NCI-H1092 (cell line): ENCODE measurements at regions not wholly inside any gene's neighbourhood (a gene's known extent, or its start where the extent isn't known, plus 50 kb on each side); places are given as distances from the start of the nearest gene placed in this dataset.
"Not testable (repeated sequence)": the region's sequence is repeated elsewhere in the genome, so short reads cannot be mapped to it uniquely, and the experiment has no call there.

Experiments used
- DNase-seq: peaks from one replicate; lab custom pipeline; 2025; lab: John Stamatoyannopoulos, UW

DNA sequence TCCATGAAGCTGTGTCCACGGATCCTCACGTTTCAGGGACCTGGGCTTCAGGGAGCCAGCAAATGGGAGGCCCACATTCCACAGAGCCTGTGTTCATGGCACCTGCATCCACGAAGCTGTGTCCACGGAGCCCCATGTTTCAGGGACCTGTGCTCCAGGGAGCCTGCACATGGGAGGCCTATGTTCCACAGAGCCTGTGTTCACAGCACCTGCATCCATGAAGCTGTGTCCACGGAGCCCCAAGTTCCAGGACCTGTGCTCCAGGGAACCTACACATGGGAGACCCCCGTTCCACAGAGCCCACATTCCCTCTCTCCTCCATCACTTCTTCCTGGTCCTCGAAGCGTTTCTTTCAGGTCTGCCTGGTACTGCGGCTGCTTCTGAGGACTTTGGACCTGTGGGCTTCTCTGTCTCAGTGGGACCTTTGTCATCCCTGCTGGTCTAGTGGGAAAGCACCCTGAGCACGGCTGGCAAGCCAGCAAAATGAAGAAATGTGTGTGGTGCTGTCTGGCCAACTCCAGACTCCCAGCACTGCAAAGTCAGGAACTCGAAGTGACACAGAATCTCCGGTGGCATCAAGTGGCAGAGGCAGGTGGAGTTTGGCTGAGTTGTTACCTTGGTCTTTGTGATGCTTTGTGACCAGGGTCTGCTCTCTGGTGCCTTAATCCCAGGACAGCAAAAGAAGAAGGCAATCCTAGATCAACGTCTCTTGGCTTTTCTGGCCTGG lies 245.9 kb downstream of the DLL1 start:
- no peak for DNase-seq

DNA sequence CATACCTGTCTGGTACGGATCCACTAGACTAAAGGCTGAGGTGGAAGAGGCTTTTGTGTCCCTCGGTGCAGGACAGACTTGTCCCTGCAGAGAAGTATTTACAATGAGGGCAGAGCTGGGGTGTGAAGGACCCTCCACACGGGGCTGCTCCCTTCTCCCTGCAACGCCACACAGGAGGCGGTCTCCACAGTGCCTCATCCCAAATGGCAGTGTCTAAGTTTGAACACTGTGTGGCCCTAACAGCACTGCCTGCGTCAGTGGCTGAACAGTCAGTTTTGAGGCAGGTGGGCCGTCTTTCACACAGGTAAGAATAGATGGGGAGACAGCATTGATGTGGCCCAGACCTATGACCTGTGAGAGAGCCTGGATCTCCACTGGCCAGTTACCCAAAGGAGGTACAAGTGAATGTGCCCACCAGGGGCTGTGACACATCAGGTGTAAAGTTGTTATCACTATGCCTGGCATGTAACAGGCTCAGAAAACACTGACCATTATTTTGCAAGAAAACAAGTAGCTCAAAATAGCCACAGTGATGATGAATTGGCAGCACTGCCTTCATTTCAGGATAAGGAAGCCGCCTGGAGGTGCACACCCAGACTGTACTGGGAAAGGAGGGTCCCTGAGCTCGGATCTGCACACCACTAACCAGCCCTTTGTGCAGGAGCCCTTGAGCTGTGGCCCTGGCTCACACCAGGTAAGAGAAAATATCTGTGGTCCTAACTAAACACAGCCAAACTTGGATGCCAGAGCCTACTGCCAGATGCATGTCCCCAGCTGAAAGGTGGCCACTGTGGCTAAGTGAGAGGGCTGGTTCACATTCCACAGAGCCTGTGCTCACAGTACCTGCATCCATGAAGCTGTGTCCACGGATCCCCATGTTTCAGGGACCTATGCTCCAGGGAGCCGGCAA lies 246.7 kb downstream of the DLL1 start:
- DNase-seq, result no peak

DNA sequence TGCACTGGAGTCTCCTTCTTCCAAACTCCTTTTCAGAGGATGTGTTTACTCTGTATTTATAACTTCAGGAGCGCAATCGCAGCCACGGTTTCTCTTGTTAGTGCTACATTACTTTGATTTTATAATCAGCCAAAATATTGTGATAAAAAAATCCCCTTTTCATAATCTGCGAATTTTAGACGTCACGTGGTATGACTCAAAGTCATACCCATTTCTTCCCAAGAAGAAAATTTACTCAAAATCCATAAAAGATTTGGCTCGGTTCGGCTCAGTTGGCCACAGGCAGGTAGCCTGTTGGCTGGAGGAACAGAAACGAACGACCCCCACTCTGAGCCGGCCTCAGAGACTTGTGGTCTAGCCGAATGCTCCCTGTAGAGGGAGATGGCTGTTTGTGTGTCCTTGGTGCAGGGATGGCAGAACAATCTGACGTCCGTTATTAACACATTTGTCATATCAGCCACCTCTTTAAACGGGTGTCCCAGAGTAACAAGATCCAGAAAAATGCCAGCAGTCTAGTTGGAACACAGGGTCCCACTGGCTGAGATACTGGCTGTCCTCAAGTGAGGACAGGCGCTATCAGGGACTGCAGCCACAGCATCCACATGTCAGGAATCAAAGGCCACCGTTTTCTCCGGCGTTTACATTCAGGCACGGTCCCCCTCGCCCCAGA lies 247.6 kb downstream of the DLL1 start:
- no peak for DNase-seq

DNA sequence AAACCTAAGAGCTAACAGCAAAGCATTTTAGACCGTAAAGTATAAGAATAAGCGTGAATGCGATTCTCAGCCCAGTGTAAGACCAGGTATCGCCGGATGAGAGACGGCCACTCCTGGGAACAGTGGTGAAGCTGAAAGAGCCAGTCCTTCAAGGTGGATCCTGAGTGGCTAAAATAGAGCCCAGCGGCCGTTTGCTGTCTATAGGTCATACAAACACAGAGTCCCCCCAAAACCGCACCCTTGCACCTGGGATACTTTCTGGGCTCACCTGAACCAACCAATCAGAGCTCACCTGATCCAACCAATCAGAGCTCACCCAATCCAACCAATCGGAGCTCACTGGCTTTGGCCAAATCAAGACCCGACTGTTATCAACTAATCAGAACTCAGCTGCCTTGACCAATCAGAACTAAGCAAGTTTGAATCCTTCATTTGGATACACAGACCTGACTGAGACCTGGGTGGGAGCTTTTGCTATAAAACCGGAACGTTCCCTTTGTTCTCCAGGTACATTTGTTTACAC lies 248.2 kb downstream of the DLL1 start:
- no peak for DNase-seq

DNA sequence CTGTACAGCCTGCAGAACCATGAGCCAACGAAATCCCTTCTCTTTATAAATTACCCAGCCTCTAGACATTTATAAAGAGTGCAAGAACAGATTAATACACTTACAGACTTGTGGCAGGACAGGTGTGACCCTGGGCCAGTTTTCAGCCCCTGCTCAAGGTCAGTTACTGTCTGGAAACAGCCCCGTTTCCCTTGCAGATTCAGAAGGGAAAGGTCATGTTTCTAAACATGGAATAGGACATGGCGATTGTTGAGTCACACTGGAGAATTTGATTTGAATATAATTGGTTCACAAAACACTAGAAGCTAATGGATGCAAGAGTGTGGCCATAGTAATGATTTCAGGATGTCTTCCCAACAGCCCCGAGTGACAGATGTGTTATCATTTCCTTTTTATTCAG lies 248.8 kb downstream of the DLL1 start:
- no peak for DNase-seq

DNA sequence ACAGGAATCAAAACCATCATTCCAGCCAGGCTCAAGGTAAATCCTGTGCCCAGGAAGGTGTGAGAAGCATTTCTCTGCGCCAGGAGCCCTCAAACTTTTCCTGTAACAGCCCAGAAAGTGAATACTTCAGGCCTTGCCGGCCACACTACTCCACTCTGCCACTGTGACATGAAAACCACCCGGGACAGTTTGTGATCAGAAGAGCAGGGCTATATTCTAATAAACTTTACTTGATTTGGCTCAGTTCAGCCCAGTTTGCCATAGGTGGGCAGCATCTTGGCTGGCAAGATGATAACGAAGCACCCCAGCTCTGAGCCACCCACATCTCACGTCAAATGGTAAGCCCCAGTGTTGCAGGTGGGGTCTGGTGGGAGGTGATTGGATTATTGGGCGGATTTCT lies 249.4 kb downstream of the DLL1 start:
- no peak for DNase-seq

DNA sequence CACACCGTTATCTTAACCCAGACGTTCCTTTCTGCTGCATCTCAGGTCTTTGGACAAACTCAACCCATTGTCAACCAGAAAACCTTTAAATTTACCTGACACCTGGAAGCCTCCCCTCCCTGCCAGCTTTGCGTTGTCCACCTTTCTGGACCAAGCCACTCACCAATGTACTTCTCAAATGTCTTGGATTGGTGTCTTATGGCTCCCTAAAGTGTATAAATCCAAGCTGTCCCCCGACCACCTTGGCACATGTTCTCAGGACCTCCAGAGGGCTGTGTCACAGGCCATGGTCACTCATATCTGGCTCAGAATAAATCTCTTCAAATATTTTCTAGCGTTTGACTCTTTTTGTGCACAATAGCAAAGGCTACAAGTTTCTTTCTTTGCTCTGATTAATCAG lies 250.0 kb downstream of the DLL1 start:
- no peak for DNase-seq

DNA sequence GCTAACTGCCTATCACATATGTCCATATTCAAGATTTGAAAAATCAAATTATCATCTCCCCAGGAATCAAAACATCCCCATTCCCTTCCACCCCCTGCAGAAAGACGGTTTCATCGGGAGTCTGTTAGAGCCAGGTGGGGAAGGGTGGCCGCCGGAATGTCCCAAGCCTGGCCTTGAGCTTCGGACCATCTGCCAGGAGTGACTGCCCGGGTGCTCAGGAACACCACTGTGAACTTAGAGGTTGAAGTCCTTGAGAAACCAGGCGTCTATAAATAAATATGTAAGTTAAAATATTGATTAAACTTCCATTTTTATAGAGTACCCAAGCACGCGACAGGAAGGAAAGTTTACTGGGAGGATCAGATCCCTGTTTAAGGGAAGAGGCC lies 250.8 kb downstream of the DLL1 start:
- no peak for DNase-seq

DNA sequence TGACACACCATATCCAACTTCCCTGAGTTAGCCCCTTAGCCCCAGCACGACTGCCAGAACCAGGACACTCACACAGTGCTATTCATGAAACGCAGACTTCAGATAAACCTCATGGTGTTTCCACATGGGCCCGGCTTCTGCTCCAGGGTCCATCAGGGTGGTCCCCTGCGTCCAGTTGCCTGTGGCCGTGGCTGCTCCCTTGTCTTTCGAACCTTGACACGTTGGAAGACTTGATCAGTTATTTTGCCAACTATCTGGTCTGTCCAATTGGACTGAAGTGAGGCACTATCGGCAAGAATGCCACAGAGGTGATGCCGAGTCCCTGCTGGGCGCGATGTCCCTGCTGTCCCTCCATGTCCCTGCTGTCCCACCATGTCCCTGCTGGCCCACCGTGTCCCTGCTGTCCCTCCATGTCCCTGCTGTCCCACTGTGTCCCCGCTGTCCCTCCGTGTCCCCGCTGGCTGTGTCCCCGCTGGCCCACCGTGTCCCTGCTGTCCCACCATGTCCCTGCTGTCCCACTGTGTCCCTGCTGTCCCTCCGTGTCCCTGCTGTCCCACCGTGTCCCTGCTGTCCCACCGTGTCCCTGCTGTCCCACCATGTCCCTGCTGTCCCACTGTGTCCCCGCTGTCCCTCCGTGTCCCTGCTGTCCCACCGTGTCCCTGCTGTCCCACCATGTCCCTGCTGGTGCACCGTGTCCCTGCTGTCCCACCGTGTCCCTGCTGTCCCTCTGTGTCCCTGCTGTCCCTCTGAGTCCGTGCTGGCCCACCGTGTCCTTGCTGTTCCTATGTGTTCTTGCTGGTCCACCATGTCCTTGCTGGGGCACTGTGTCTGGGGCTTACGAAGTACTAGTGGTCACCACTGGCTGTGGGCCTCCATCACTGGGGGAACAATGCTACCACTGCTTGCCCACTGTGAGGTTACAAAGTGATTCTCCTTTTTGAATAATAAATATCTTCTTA lies 251.4 kb downstream of the DLL1 start:
- DNase-seq, result no peak

DNA sequence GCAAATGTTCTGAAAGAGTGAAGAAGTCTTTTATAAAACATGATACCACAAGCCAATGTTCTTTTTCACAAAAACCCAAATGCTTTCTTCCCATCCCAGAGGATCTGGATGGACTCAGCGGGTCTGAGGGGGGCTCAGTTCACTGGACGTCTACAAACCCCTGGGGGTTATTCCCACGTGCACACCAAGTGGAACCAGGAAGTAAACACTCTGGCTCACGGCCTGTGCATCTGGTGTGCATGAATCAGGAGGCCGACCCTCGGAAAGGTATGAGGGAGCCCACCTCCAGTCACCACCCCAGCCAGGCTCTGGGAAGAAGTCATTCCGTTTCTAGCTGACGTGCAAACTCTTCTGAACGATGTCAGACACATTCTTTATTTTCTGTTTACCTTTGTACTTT lies 252.2 kb downstream of the DLL1 start:
- no peak for DNase-seq

DNA sequence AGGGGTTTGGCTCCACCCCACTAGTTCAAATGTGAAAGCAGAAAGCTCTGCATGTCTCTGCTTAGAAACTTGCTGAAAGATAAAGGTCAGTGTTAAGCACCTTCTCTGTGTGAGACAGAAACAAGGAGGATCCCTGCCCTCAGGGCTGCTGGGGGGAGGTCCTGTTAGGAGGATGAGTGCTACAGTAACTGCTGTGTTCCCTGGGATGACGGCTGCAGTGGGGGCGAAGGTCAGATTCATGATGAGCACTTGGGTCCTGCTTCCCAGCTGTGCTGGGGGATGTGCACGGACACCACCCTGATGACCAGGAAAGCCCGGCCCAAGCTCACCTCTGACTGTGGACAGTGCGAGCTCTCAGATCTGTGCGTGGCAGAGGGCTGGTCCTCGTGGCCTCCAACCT lies 252.6 kb downstream of the DLL1 start:
- DNase-seq, result no peak

DNA sequence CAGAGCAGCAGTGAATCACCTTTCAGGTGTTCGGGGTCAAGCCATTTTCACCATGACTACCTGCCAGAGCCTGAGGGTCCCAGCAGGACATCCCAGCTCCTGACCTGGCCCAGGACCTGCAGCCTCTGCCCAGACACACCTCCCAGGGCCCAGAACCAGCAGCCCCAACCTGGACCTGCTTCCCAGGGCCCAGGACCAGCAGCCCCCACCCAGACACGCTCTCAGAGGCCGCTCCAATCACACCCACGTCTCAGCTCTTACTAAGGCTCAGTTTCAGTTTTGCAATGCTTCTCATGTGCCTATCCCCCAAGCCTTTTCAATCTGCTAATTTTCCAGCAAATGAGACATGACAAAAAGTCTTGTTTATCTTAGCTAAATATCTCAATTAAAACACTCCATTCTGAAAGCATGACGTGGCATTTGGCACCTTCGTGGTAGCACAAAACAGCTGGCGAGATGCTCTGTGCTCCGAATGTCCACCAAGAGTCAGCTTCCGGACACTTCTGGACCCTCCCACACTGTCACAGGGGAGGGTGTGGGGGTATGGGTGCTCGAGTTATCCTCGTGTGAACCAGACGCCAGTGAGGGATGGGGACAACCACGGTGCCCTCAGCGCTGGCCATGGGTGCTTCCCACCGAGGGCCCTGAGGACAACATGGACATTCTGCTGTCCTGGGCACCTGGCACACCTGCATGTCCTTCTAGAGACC lies 253.2 kb downstream of the DLL1 start:
- no peak for DNase-seq

DNA sequence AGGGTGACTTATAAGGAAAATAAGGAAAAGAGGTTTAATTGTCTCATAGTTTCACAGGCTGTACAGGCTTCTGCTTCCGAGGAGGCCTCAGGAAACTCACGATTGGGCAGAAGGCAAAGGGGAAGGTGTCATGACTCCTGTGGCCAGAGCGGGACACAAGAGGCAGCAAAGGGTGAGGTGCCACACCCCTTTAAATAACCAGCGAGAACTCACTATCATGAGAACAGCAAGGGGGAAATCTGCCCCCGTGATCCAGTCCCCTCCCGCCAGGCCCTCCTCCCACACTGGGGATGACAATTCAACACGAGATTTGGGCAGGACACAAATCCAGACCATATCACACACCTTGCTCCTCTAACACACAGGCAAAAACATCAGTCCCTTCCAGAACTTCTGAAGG lies 254.0 kb downstream of the DLL1 start:
- DNase-seq, result no peak

DNA sequence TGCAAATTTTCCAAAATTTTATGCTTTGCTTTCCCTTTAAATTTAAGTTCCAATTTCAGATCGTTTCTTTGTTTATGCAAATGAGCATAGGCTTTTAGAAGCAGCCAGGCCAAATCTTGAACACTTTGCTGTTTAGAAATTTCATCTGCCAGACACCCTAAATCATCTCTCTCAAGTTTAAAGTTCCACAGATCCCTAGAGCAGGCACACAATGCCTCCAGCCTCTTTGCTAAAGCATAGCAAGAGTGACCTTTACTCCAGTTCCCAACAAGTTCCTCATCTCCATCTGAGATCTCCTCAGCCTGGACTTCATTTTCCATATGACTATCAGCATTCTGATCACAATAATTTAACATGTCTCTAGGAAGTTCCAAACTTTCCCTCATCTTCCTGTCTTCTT lies 254.5 kb downstream of the DLL1 start:
- not testable (repeated sequence) for DNase-seq

DNA sequence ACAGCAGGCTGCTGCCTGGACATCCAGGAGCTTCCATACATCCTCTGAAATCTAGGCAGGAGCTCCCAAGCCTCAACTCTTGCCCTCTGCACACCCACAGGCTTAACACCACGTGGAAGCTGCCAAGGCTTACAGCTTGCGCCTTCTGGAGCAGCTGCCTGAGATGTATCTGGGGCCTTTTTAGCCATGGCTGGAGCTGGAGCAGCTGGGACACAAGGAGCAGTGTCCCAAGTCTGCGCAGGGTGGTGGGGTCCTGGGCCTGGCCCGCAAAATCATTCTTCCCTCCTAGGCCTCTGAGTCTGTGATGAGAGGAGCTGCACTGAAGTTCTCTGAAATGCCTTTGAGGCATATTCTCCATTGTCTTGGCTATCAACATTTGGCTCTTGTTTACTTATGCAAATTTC lies 255.0 kb downstream of the DLL1 start:
- DNase-seq, result no peak

DNA sequence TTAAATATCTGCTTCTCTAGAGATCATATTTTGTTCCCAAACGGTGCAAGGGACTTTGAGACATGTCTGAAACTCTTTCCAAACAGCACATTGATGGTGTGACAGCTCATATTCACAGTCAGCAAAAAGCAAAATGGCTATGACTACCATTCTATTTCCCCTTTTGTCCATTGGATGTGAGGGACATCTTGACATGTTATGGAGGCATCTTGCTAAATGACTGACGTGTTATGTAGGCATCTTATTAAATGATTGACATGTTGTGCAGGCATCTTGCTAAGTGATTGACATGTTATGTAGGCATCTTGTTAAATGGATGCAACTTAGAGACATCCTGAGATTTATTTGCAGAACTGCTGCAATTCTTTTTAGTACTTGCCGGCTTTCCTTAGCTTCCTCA lies 255.8 kb downstream of the DLL1 start:
- no peak for DNase-seq

DNA sequence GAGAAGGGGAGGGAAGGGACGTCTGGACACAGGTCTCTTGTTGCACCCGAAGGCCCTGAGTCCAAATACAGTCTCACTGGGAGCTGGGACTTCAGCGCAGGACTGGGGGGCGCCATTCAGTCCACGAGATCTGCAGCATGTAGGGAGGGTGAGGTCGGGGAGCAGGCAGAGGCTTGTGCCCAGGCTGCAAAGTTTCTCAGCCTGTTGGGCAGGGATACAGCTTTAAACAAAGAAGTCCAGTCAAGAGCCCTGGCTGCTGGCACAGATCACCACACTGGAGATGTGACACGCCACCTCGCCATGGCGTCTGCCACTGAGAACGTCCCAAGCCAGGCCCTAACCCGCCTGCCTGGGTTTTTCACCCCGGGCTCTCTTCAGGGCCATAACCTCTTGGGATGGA lies 256.6 kb downstream of the DLL1 start:
- no peak for DNase-seq

DNA sequence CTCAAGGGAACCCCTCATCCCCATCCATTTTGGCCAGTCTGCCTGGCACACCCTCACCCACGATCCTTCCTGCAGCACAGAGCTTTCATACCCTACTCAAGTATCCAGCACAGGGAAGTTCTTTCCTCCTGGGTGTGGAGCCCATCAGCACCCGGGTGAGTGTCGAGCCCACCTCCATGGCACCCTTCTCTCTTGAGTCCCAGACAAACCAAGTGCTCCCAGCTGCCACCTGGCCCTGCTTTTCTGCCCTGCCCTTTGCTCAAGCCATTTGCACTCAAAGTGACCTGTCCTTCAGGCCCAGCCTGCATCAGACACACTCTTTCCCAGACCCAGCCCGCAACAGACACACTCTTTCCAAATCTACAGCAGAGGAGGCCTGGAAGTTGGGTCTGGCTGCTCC lies 257.2 kb downstream of the DLL1 start:
- no peak for DNase-seq

DNA sequence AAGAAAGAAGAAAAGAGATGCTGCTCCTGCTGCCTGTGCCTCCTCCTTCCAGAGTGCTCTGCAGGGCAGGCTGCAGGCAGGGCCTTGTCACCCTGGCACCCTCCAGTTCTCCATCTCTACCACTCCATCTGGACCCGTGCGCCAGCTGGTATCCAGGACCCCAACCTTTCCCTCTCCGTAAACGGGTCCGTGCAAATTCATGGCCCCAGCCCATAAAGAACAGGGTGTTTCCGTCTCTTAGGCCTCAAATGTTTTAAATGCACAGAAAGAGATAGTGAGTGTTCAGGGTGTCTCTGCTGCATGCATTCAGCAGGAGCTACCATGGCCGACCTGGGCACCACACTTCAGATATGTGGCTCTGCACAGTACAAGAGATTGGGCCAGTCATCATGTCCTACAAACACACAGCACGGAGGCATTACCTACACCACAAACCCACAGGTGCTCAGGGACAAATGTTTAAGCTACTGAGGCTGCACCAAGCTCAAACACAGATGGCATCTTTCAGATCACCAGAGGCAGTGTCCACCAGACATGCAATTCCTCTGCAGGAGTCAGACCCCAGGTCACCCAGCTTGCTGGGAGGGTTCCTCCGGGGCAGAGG lies 258.1 kb downstream of the DLL1 start:
- DNase-seq, result no peak

DNA sequence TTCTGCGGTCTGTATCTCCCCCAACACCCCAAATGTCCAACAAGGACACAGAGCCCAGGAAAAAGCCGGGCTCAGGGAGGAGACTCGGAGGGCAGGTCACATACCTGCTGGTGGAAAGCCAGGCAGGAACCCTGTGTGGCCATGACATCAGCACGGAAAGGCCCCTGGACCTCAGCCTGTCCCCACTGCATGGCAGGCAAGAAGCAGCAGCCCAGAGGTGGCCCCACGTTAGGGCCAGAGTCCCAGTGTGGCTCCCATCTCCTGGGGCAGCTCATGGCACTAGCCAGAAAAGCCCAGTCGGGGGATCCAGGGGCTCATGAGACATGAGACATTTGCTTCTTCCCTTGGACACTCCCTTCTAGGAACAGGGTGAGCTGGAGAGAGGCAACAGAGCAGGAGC lies 258.7 kb downstream of the DLL1 start:
- DNase-seq, result no peak
